ENCODE measurements at regions not wholly inside any gene's neighbourhood (a gene's known extent, or its start where the extent isn't known, plus 50 kb on each side); places are given as distances from the start of the nearest gene placed in this dataset.

DNA sequence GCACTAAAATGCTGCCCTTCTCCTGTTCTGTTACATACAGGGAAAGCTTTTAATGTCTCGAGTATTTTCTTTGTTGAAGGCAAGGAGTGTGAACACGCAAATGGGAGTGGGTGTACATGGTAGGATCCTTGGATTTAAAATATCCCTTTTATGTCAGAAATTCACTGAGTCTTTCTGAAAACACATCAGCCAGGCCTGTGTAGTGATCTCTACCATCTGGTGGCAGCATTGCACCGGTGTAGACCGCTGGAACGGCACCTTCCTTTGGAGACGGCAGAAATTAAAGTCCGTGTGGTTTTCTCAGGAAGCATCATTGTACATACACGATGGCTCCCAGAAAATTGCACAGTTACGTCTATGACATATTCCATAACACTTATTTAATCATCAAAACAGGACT lies 515.8 kb downstream of the GALR1 start:
- TF ChIP-seq POLR2AphosphoS5 (IDR thresholded peaks at IDR 0.05), result no peak
- TF ChIP-seq, protein P1, sequence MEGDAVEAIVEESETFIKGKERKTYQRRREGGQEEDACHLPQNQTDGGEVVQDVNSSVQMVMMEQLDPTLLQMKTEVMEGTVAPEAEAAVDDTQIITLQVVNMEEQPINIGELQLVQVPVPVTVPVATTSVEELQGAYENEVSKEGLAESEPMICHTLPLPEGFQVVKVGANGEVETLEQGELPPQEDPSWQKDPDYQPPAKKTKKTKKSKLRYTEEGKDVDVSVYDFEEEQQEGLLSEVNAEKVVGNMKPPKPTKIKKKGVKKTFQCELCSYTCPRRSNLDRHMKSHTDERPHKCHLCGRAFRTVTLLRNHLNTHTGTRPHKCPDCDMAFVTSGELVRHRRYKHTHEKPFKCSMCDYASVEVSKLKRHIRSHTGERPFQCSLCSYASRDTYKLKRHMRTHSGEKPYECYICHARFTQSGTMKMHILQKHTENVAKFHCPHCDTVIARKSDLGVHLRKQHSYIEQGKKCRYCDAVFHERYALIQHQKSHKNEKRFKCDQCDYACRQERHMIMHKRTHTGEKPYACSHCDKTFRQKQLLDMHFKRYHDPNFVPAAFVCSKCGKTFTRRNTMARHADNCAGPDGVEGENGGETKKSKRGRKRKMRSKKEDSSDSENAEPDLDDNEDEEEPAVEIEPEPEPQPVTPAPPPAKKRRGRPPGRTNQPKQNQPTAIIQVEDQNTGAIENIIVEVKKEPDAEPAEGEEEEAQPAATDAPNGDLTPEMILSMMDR (IDR thresholded peaks at IDR 0.05), result no peak
- no peak for TF ChIP-seq POLR2A (IDR thresholded peaks at IDR 0.05)

Measured in sigmoid colon (tissue), 4 donors.